ENCODE measurements at regions not wholly inside any gene's neighbourhood (a gene's known extent, or its start where the extent isn't known, plus 50 kb on each side); places are given as distances from the start of the nearest gene placed in this dataset.

GRCh38 chrX:39935411-39936064 lies 162.2 kb downstream of the BCOR start:
- Histone ChIP-seq H3K36me3 (ENCODE audit: control insufficient read depth in 4 of 4, insufficient read depth in 3 of 4, low read depth in 1 of 4, low read length in 3 of 4) (no peaks in the 10 kb centered on the region), H3K9me3 (ENCODE audit: control insufficient read depth in 4 of 4, low read length in 3 of 4) (no peaks in the 10 kb centered on the region), H3K4me1 (ENCODE audit: control insufficient read depth in 4 of 4, insufficient read depth in 4 of 4, low read length in 3 of 4) (peaks cover 3 to 11% (median 5%) of the 10 kb centered on the region in 4 donors), H3K9ac (ENCODE audit: low read depth in 1 of 2, low read length in 2 of 2) (no peak overlapping the region), H3K27ac (ENCODE audit: low read depth in 1 of 2, low read length in 2 of 2) (peak overlapping the region in 1 of 2 donors; percentile 76), H3K27me3 (ENCODE audit: control insufficient read depth in 4 of 4, insufficient read depth in 4 of 4, low read length in 3 of 4) (no peaks in the 10 kb centered on the region), H3K4me3 (ENCODE audit: low read depth in 1 of 3, low read length in 3 of 3) (no peak overlapping the region)
- no peak for DNase-seq (ENCODE audit: low spot score)
- TF ChIP-seq RAD21 (IDR thresholded peaks at IDR 0.05) (peak in 1 of 2 donors; percentile 5), GABPA (IDR thresholded peaks at IDR 0.05 in 1 of 2, conservative IDR thresholded peaks at IDR 0.05 in 1 of 2) (no peak)
- 89% methylated on average over 22 of the region's 22 CpGs for WGBS

- peaks cover 3 to 11% (median 5%) of the 10 kb centered on the region in 4 donors for H3K4me1 ChIP-seq (ENCODE audit: control insufficient read depth in 4 of 4, insufficient read depth in 4 of 4, low read length in 3 of 4)
- TF ChIP-seq RAD21 (IDR thresholded peaks at IDR 0.05): peak in 1 of 2 donors; percentile 3
- TF ChIP-seq YY1 (IDR thresholded peaks at IDR 0.05): no peak
- no peak for DNase-seq (ENCODE audit: low spot score)
- no peaks in the 10 kb centered on the region for H3K9me3 ChIP-seq (ENCODE audit: control insufficient read depth in 4 of 4, low read length in 3 of 4)
- H3K27ac ChIP-seq (ENCODE audit: low read depth in 1 of 2, low read length in 2 of 2): peak overlapping the region; percentile 73 to 76
- H3K36me3 ChIP-seq (ENCODE audit: control insufficient read depth in 4 of 4, insufficient read depth in 3 of 4, low read depth in 1 of 4, low read length in 3 of 4): no peaks in the 10 kb centered on the region
- no peaks in the 10 kb centered on the region for H3K27me3 ChIP-seq (ENCODE audit: control insufficient read depth in 4 of 4, insufficient read depth in 4 of 4, low read length in 3 of 4)
- peak overlapping the region in 1 of 2 donors; percentile 6 for H3K9ac ChIP-seq (ENCODE audit: low read depth in 1 of 2, low read length in 2 of 2)
- H3K4me3 ChIP-seq (ENCODE audit: low read depth in 1 of 3, low read length in 3 of 3): peak overlapping the region in 2 of 3 donors; percentile 21 to 33
- whole genome bisulfite sequencing: 65% methylated on average over 18 of the region's 18 CpGs
Measured at GRCh38 chrX:39936886-39937770, 160.6 kb downstream of the BCOR start.

GRCh38 chrX:39938466-39938865 lies 159.3 kb downstream of the BCOR start:
- Histone ChIP-seq H3K9ac (ENCODE audit: low read depth in 1 of 2, low read length in 2 of 2) (no peak overlapping the region), H3K9me3 (ENCODE audit: control insufficient read depth in 4 of 4, low read length in 3 of 4) (peaks cover 0 to 4% (median 1%) of the 10 kb centered on the region in 4 donors), H3K36me3 (ENCODE audit: control insufficient read depth in 4 of 4, insufficient read depth in 3 of 4, low read depth in 1 of 4, low read length in 3 of 4) (no peaks in the 10 kb centered on the region), H3K4me3 (ENCODE audit: low read depth in 1 of 3, low read length in 3 of 3) (no peak overlapping the region), H3K4me1 (ENCODE audit: control insufficient read depth in 4 of 4, insufficient read depth in 4 of 4, low read length in 3 of 4) (peaks cover 3 to 11% (median 5%) of the 10 kb centered on the region in 4 donors), H3K27ac (ENCODE audit: low read depth in 1 of 2, low read length in 2 of 2) (no peak overlapping the region), H3K27me3 (ENCODE audit: control insufficient read depth in 4 of 4, insufficient read depth in 4 of 4, low read length in 3 of 4) (no peaks in the 10 kb centered on the region)
- DNase-seq (ENCODE audit: low spot score): no peak
- 93% methylated on average over 6 of the region's 6 CpGs for WGBS
- TF ChIP-seq RXRA (IDR thresholded peaks at IDR 0.05) (no peak), JUND (IDR thresholded peaks at IDR 0.05) (no peak), FOXA1 (IDR thresholded peaks at IDR 0.05) (no peak), HNF4A (conservative IDR thresholded peaks at IDR 0.05) (no peak), TAF1 (conservative IDR thresholded peaks at IDR 0.05) (no peak), YY1 (IDR thresholded peaks at IDR 0.05) (no peak), GABPA (IDR thresholded peaks at IDR 0.05 in 1 of 2, conservative IDR thresholded peaks at IDR 0.05 in 1 of 2) (no peak), EGR1 (IDR thresholded peaks at IDR 0.05; ENCODE audit: low read depth in 2 of 2) (no peak), NR2F2 (IDR thresholded peaks at IDR 0.05) (no peak), SP1 (IDR thresholded peaks at IDR 0.05) (no peak), MAX (IDR thresholded peaks at IDR 0.05) (no peak), FOXA2 (IDR thresholded peaks at IDR 0.05) (no peak)
